Esophagus squamous epithelium (tissue), 4 donors: ENCODE measurements at regions not wholly inside any gene's neighbourhood (a gene's known extent, or its start where the extent isn't known, plus 50 kb on each side); places are given as distances from the start of the nearest gene placed in this dataset.

Experiments
- CTCF ChIP-seq, 6 experiments: fragments of 450-650 bp in 4 of 6; fragments of 200-600 bp in 2 of 6; sonication (generic) in 2 of 6; IDR thresholded peaks; one replicate each; pipeline ENCODE4 v1.5.1; 2016 to 2019; ENCODE audit warnings: antibody characterized with exemption in 6 of 6, mild to moderate bottlenecking in 4 of 6, moderate library complexity in 4 of 6
- POLR2A ChIP-seq, 4 donors: fragments of 450-650 bp; IDR thresholded peaks; one replicate each; pipeline ENCODE4 v1.6.1; 2017; ENCODE audit warnings: antibody characterized with exemption in 4 of 4, mild to moderate bottlenecking in 4 of 4, moderate library complexity in 3 of 4

- no peak for TF ChIP-seq CTCF (IDR thresholded peaks at IDR 0.05)
- TF ChIP-seq POLR2A (IDR thresholded peaks at IDR 0.05): no peak
These were observed 173.0 kb downstream of the C16orf95 start for GRCh38 chr16:87144232-87144631.
